Dermis blood vessel endothelial cell (primary cell): ENCODE measurements at regions not wholly inside any gene's neighbourhood (a gene's known extent, or its start where the extent isn't known, plus 50 kb on each side); places are given as distances from the start of the nearest gene placed in this dataset.
"Not testable (repeated sequence)": the region's sequence is repeated elsewhere in the genome, so short reads cannot be mapped to it uniquely, and the experiment has no call there.

Source experiments
- DNase-seq: peaks from one replicate; pipeline ENCODE4 v3.0.0; 2010

DNA sequence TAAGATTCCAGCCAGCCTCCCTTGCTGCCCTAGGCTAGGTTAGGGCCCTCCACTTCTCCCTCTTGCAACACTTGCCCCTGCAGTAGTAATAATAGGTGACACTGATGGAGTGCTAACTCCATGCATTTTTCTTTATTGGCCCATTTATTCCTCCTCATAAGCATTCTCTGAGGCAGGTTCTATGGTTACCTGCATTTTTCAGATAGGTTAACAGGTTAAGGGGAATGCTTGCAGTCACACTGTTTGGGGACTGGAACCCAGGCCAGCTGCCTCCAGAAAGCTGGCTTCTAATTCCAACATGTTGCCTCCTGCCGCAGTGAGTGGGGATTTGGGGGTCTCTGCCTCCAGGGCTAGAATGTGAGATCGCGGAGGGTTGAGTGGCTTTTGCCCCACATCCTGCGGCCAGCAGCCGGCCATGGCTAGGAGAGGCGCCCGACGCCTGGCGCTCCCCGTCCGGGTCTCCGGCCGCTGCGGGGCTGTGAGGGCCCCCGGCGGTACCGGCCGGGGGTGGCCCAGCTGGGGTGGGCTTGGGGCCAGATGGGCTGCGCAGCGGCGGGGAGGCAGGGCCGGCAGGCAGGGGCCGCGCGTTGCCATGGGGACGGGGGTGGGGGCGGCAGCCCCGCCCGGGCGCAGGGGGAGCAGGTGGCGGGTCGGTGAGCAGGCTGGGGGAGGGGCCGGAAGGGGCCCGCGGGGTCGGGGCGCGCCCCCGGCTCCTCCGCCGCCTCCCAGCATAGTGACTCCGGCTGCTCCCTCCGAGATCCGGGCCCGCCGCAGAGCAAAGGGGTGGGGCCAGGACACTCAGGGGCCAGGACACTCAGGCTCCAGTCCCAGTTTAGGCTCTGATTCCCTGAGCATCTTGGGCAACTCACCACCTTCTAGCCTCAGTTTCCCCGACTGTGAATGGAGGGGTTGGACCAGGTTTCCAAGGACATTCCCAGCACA, 68.4 kb upstream of the SSBP3 start:
- no peak for DNase-seq

DNA sequence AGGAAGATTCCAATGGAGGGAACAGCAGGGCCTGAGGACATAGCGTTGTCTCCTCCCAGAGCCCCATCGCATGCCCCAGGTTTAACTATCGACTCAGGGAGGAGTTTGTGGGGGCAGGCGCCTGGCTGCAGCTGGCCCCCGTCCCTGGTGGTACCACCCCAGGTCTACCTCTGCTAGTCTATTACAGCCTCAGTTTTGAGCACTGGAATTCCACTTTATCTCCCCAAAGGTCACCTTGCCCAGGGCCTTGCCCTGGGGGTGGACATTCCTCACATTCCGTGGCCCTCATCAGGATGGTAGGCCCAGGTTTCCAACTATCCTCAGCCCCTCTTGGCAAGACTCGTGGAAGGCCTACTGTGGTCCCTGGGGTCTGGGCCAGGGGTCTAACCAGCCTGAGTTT, 65.4 kb upstream of the SSBP3 start:
- DNase-seq = no peak

DNA sequence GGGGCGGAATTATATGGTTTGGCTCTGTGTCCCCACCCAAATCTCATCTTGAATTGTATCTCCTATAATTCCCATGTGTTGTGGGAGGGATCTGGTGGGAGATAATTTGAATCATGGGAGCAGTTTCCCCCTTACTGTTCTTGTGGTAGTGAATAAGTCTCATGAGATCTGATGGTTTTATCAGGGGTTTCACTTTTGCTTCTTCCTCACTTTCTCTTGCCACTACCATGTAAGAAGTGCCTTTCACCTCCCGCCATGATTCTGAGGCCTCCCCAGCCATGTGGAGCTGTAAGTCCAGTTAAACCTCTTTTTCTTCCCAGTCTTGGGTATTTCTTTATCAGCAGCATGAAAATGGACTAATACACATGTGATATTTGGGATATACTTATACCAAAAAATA, 63.2 kb upstream of the SSBP3 start:
- not testable (repeated sequence) for DNase-seq

DNA sequence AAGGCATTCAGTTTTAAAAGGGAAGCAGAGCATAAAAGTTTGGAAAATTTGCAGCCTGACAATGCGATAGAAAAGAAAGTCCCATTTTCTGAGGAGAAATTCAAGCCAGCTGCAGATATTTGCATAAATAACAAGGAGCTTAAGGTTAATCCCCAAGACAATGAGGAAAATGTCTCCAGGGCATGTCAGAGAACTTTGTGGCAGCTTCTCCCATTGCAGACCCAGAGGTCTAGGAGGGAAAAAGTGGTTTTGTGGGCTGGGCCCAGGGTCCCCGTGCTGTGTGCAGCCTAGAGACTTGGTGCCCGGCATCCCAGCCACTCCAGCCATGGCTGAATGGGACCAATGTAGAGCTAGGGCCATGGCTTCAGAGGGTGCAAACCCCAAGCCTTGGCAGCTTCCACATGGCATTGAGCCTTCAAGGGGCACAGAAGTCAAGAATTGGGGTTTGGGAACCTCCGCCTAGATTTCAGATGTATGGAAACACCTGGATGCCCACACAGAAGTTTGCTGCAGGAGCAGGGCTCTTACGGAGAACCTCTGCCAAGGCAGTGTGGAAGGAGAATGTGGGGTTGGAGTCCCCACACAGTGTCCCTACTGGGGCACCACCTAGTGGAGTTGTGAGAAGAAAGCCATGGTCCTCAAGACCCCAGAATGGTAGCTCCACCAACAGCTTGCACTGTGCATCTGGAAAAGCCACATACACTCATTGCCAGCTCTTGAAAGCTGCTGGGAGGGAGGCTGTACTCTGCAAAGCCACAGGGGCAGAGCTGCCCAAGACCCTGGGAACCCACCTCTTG, 62.3 kb upstream of the SSBP3 start:
- DNase-seq = peak; percentile 47

DNA sequence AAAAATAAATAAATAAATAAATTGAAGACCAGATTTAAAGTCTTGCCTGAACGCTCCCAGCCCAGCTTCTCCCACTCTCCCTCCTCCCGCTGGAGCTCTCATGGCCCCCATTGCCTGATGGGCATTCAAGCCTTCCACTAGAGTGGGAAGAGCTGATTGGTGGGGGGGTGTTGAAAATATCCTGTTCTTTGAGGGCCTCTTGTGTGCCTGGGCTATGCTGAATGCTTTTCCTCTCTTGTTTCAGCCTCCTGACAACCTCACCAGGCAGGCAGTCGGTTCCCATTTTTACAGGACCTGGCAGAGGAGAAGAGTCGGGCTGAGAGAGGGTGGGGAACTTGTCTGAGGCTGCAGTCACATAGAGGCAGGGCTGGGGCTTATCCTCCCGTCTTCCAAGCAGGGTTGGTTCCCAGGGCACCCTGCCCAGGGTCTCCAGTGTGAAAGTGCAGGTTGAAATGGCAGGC, 59.2 kb upstream of the SSBP3 start:
- DNase-seq = no peak

DNA sequence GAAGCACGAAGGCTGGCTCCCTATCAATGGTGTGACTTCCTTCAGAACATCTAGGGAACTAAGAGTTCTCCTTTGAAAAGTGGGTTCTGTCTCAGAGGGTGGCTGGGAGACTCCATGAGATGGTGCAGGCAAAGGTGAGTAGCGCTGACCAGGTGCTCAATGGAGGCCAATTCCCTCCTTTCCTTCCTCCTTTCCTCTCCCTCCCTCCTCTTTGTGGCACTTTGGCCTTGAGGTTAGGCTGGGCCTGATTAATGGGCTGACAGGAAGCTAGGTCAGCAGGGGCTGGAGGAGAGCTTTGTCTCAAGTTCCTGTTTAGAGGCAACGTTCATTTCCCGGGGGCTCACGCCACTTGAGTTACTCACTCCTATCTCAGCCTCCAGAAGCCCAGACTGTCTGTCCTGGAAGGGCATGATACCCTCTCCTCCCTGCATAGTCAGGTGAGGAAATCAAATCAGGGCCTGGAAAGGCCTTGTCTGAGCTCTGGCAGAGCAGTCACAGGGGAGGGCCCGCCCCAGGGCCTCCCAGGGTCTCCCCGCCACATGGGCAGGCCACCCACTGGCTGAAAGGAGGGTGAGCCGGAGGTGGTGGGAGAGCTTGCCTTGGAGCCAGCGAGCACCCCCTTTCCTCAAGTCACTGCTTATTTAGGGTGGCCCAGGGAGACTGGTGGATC, 58.4 kb upstream of the SSBP3 start:
- DNase-seq = peak; percentile 63

DNA sequence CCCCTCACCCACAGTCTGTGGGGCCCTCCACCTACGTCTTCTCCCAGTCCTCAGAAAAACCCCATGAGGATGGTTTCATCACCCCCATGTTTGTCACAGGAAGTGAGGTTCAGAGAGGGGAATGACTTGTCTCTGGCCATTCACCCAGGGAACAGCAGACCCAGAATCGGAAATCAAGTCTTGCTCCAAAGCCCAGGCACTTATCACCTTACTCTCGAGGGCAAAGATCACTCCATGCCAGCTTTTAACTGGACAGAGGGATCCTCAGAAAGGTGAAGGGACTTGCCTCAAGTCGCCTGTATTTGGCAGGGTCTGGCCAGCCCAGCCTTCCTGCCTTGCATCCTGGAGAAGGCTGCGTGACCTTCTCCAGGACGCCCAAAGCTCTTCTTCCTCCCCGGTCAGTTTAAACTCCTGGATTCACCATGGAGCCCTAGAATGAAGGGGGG, 57.9 kb upstream of the SSBP3 start:
- no peak for DNase-seq

DNA sequence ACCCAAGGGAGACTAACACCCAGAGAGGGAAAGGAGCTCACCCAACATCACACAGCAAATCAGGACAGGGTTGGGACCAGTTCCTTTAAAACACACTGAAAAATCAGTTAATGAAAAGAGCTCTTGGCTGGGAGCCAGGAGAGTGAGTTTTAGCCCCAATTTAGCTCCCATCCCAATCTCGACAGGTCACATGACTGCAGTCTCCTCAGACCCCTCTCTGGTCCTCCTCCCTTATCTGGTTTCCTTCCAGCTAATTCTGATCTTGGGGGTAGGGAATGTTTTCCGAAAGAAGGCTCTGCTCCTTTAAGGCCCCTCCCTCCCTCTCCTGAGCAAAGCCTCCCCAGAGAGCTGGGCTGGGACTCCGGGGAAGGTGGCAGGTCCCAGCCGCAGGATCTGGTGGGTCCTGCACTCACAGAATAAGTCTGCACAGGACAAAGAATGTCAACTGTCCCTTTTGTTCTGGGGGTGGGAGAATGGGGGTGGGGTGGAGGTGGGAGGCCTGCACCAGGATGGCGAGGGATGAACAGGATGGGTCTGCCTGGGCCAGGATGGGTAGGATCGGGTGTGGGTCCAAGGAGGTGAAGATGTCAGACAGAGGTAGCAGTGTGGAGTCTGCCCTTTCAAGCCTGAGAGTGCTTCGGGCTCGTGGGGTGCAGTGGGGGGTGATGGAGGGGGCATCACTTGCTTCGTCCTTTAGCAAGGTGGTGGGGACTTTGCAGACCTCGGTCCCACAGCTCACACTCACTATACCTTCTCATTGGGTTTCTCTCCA, 57.3 kb upstream of the SSBP3 start:
- DNase-seq = no peak

DNA sequence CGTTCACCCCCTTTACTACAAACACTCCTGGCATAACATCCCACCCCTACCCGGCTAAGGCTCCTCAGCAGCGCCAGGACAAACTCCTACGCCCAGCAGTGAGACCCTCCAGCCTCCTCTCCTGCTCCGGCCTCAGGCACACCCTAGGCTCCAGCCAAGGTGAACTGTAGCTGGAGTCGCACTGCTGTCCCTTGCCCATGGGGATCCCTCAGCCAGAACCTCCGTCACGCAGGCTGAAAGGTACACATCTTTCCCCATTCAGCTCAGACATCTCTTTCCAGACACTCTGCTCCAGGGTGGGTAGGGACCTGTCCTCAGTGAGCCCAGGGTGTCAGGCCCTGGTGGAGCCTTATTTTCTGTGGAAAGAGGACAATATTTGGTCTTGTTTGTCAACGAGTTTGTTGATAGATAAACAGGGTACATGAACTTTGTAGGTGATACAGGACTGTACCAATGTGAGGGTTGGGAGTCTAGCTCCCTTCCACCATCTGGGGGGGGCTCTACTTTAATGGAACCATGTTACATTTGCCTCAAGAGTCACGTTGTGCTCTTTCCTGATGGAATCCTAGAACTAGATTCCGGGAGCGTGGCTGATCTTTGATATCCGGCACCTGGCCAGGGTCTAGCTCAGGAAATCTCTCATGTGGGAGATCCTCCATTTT, 56.5 kb upstream of the SSBP3 start:
- DNase-seq = no peak

DNA sequence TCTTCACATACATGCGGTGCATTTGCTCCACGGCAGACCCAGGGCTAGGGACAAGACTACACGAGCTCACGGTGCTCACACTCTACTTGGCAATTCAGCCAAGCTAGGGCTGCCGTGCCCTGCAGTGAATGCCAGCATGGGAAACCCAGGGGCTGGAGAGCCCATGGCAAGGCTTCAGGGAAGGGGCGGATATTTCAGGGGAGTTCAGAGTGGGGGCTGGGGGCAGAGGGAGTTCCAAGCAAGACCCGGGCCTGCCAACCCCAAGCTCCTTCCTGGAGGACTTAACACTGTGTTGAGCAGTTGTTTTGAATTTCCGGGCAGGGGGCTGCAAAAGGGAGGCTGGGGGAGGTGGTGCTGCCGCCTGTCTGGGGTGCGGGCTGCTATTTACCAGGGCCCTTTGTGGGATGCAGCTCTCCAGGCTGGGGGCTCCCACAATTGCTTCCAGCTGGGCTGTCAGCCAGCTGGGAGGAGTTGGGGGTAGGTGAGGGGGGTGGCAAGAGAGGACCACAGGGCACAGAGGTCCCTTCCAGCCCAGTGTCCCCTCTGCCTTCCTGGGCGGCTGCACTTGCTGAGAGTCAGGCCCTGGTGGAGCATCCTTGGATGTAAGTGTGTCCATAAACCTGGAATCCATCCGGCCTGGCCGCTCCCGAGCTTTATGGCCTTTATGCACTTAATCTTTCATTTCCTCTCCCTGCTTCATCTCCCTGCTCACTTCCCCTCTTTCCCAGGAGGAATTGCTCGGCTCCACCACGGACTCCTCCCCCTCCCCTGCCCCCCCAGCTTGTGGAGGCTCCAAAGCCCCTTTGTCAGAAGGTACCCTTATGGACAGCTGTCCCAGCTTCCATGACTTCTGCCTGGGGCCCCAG, 55.8 kb upstream of the SSBP3 start:
- no peak for DNase-seq

DNA sequence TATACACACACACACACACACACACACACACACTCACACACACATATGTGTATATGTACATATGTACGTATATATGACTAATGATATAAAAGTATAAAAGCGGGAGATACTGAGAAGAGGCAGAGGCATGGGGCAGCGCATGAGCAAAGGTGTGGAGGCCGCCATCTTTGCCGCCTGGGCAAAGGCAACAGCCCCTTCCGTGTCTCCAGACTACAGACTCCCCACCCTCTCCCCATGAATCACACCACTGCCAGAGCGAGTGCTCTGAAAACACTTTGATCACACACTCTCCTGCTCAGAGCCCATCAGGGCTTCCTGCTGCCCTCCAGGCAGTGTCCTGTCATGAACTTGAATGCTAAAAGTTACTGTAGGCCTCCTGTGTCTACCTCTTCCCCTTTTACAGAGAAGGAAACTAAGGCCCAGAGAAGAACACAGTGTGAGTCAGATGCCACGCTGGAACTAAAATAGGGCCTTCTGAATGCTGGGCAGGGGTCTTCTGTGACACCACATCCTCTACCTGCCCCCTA, 54.7 kb upstream of the SSBP3 start:
- no peak for DNase-seq

DNA sequence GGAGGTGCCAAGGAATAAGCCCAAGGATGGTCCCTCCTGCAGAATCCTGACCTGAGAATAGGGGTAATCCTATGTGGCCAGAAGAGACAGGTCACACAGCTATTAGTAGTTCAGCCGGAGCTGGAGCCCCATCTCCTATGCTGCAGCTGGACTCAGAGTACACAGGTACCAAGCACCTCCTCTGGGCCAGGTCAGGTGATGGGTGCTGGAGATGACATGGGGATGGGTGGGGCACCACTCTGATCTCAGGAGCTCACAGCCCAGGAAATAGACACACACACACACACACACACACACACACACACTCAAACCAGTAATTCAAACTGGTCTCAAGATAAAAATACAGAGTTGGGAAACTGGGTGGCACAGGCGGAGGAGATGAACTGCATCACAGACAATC, 54.2 kb upstream of the SSBP3 start:
- DNase-seq = no peak

DNA sequence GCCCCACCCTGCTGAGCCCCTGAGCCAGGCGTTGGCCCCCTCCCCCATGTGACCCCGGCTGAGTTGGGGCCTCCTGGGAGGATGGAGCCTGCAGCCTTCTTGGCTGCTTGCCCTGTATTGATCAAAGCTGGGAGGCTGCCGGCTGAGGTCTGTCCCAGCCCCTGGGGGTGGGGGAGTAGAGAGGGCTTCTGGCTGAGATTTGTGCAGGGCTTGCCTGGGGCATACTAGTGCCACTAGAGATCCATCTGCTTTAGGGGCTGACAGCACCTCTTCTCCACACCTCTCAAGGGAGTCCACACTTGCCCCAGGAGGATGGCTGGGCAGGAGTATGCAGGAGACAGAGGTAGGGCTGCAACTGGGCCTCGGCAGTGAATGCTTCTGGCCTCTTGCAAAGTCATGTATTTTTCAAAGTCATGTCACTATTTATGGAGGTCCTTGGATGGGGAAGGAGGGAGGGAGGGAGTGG, 53.6 kb upstream of the SSBP3 start:
- no peak for DNase-seq

DNA sequence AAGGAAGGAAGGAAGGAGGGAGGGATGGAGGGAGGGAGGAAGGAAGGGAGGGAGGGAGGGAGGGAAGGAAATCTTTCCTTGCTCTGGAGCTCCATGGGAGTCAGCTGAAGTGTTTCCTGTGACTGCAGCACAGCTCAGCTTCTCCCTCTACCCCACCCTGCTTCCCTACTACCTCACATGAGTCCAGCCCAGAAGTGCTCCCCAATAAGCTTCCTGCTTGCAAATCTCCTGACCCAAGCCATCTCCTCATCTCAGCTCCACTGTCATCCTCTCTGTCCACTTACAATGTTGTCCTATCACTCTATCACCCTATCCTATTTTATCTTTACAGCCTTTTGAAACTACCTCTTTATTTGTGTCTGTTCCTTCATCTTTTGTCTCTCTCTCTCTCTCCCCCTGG, 52.9 kb upstream of the SSBP3 start:
- no peak for DNase-seq

DNA sequence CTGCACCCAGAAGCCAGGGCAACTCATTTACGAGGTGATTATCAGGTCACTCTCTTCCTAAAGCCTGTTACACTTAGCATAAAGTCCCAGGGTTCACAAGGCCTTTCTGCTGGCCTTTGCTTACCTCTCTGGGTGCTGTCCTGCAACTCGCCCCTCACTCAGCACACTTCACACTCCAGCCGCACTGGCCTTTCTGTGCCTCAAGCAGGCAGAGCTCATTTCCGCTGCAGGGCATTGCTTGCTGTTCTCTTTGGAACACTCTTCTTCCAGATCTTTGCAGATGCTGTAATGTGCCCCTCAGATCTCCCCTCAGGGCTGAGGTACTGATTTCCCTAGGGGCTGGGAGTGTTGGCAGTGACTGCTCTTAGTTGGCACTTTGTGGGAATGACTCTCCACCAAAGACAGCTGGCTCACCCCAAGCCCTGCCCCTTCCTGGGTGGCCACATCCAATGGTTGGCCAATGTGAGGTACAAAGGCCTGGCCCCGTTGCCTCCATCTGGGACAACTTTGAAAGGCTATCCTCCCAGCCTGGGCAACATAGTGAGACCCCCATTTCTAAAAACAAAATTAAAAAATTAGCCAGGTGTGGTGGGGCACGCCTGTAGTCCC, 50.8 kb upstream of the SSBP3 start:
- DNase-seq = no peak

DNA sequence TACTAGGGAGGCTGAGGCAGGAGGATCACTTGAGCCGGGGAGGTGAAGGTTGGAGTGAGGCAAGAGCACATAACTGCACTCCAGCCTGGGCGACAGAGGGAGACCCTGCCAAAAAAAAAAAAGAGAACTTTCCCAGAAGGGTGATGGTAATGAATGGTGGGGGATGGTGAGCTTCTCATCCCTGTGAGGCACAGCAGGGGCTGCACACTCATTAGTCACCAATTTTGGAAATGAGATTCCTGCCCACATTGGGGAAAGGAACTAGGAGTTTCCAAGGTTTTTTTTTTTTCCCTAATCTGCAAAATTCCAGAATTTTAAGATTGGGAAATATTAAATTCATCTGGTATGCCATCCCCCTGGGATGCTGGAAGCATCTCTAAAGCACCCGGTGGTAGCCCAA, 50.2 kb upstream of the SSBP3 start:
- DNase-seq = no peak
